ENCODE measurements at regions not wholly inside any gene's neighbourhood (a gene's known extent, or its start where the extent isn't known, plus 50 kb on each side); places are given as distances from the start of the nearest gene placed in this dataset.

DNA sequence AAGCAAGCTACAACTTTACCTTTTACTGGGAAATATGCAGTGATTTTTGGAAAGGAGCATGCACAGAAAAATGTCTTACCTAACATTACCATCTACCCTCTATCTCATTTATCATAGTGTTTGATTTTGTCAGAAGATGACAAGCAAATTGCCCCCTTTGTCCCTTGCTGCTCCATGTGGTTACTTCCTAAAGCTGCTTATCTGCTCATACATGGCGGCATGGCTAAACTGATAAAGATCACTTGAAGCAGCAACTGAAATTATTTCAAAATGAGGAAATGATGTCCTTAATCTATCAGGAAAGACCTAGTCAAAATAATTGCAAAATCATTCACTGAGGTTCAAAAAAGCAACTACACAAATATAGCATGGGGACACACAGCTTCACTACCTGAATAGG lies 1198.5 kb upstream of the SORCS1 start:
- TF ChIP-seq, protein P1, sequence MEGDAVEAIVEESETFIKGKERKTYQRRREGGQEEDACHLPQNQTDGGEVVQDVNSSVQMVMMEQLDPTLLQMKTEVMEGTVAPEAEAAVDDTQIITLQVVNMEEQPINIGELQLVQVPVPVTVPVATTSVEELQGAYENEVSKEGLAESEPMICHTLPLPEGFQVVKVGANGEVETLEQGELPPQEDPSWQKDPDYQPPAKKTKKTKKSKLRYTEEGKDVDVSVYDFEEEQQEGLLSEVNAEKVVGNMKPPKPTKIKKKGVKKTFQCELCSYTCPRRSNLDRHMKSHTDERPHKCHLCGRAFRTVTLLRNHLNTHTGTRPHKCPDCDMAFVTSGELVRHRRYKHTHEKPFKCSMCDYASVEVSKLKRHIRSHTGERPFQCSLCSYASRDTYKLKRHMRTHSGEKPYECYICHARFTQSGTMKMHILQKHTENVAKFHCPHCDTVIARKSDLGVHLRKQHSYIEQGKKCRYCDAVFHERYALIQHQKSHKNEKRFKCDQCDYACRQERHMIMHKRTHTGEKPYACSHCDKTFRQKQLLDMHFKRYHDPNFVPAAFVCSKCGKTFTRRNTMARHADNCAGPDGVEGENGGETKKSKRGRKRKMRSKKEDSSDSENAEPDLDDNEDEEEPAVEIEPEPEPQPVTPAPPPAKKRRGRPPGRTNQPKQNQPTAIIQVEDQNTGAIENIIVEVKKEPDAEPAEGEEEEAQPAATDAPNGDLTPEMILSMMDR (IDR thresholded peaks at IDR 0.05): no peak
- no peak for TF ChIP-seq POLR2A (IDR thresholded peaks at IDR 0.05)

Data from heart left ventricle (tissue), 13 donors.